HG03354 (cell line): ENCODE measurements at regions not wholly inside any gene's neighbourhood (a gene's known extent, or its start where the extent isn't known, plus 50 kb on each side); places are given as distances from the start of the nearest gene placed in this dataset.

Source experiments
- ATAC-seq: cut with Tn5 transposase; IDR thresholded peaks from one replicate; pipeline ENCODE4 v1.9.1; 2021; ENCODE audit warnings: mild to moderate bottlenecking; ENCODE audit not compliant: unreplicated experiment, poor library complexity, severe bottlenecking

- no peak for ATAC-seq
Observed at GRCh38 chr15:96220657-96221056, 109.8 kb upstream of the NR2F2 start.

- no peak for ATAC-seq
Observed at GRCh38 chr15:96222981-96223380, 107.5 kb upstream of the NR2F2 start.

DNA sequence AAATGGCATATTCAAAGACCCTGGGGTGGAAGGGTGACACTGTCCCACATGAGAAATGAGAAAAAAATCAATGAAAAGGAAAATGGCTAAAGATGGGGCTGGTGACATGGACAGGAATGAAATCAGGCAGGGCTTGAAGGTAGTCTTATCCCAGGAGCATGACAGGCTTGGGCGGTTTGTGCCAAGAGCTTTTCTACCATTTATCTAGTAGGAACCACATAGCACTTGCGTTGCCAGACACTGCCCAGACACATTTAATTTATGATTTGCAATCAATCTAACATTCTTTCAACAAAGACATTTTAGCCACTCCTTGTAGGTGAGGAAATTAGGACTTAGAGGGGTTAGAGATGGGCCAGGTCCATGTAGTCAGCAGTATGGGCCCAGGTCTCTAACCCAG, 106.6 kb upstream of the NR2F2 start:
- ATAC-seq: no peak

- ATAC-seq: no peak
Observed at GRCh38 chr15:96225642-96226259, 104.7 kb upstream of the NR2F2 start.

DNA sequence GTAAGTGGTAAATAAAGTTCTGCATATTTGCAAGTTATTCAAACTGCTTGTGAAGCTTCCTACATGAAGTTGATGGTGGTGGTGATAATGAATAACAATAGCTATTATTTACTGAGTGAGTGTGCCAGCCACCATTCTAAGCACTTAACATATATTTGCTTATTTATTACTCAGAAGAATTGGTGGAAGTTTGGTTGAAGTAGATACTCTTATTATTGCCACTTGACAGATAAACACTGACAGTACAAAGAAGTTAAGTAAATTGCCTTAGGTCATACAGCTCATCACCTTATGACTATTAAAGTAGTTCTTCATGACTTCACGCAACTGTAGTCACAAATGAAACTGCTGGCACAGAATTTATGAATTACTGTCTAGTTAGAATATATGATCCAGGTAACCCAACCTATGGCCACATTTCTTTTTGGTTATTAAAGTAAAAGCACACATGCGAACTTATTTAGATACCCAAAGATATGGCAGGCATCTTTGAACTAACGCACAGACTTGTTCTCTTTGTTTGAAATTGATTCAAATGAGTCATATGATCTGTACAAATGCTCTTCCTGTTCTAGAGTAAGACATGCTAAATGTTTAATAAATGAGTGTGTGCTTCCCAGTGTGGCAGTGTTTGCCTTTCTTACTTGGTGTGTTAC, 99.8 kb upstream of the NR2F2 start:
- ATAC-seq: no peak

DNA sequence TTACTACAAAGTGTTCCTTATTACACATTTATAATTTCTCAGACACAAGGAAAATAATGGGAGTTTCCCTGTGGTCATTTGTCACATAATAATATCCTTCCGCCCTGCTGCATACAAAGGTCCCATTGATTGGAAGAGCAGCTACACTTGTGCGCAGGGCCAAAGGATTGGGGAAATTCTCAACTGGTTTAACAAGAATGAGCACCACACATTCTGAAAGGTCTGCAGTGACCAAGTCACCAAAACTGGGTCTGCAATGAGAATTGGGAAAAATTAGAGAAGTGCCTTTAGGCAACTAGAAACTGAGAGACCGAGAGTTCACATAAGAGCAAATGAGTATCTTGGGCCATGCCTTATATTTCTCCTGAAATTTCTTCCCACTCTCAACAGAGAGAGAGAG, 98.2 kb upstream of the NR2F2 start:
- ATAC-seq: no peak

- ATAC-seq: peak; percentile 72
Observed at GRCh38 chr15:96234109-96234892, 96.2 kb upstream of the NR2F2 start.

DNA sequence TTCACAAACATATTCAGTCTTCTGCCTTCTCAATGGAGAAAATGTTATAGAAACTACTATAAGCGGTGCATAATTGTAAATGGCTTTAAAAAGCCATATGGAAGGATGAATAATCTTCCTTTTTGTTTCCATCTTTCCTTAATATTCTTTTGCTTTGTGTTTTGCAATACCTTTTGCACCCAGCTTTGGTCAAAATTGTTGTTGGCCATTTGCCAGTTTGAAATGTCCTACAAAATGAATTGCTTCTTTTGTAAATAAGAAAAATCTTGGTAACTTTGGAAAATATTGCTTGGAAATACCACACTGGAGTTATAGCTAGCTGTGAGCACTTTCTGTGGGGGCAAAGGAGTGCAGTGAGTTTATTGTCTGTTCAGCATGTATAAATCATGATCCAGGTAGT, 93.5 kb upstream of the NR2F2 start:
- no peak for ATAC-seq

GRCh38 chr15:96242761-96243160, 87.7 kb upstream of the NR2F2 start:
- no peak for ATAC-seq

- no peak for ATAC-seq
Observed at GRCh38 chr15:96243701-96244100, 86.8 kb upstream of the NR2F2 start.

GRCh38 chr15:96245252-96245651, 85.2 kb upstream of the NR2F2 start:
- ATAC-seq: no peak

- no peak for ATAC-seq
Observed at GRCh38 chr15:96246057-96246456, 84.4 kb upstream of the NR2F2 start.

- no peak for ATAC-seq
Observed at GRCh38 chr15:96247621-96248305, 82.7 kb upstream of the NR2F2 start.

DNA sequence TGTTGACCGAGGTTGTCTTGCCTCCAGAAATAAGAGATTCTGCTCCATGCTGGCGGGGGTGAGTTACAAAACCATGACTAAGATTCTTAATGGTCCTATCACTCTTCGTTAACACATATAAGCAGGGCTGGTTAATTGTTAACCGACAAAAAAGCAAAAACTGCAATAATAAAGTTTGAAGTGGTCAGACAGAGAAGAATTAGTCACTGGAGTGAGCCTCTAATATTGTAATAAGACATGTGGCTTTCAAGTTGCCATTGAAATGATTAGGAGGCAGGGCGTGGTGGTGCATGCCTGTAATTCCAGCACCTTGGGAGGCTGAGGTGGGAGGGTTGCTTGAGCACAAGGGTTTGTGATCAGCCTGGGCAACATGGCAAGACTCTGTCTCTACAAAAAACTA, 78.4 kb upstream of the NR2F2 start:
- no peak for ATAC-seq

DNA sequence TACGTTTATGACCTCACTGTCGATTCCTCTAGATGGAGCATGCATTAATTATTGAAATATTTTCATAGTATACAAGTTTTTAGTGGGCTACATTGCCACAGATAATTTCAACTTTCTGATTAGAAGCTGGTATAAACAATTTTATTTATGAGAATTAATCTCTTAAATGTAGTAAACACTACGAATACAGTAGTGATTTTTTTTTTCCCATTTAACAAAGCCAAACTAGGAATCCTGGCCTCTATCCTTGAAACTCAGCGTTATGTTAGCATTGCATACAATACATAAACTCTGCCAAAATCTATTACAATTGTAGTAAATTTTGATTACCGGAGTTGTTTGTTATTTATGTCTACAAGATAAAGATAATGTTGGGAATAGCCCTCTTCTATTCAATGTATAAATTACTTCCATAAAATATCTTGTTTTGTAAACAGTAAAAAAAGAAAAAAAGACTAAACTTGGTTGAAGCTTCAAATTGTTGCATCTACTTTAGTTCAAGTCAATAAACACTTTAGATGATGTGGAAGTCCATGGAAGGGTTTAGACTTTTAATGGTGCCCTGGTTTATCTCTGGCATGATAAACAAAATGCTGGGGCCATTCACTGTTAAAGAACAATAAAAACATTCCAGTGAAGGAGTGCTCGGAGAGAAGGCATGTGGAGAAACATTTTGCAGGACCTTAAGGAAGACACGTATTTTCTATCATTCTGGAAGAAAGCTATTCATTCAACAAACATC, 77.3 kb upstream of the NR2F2 start:
- no peak for ATAC-seq

DNA sequence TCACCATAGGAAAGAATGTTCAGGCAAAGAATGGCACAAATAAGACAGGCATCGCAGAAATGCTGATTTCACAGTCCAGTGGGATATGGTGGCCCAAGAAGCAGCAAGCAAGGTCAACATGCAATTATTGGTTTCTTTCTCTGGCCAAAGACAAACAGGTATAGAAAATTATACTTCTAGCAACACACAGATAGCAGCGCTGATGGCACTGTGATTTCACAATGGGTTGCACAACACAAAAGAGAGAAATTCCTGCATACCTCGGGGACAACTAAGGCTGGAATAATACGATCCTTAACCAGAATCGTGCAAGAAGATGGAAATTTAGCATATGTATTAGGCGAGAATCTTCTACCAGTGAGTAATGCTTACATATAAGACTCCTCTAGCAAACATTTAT, 76.3 kb upstream of the NR2F2 start:
- no peak for ATAC-seq

DNA sequence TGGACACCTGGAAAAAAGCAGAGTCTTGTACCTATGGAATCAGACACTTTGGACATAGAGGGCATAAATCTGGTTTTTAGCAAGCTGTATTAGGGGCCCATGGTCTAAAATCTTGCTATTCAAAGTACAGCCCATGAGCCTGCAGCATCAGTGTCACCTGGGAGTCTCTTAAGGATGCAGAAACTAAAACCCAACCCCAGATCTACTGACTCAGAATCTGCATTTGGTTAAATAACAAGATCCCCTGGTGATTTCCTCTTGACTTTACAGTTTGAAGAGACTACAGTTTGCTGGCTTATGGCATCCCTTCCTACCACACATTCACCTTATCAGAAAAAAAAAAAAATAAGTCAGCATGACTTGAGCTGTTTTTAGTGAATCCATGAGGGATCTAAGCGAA, 74.9 kb upstream of the NR2F2 start:
- no peak for ATAC-seq

GRCh38 chr15:96261575-96262034, 68.9 kb upstream of the NR2F2 start:
- peak; percentile 91 for ATAC-seq

DNA sequence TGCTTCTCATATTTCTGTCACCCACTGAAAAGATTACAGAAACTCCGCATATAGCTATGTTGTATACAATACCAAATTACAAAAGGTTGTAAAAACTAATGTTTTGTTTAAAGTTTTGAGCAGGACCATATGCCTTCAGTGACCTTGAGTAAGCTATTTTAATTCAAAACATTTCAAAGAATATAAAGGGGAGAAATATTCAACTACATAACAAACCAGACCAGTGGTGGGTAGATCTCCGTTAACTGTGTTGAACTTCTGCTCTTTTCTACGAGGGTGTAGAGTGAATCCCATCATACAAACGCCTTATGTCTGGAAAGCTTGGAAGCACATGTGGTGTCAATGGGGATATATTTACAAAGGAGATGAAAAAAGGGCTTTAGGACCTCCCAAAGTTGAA, 68.4 kb upstream of the NR2F2 start:
- no peak for ATAC-seq
